Neural cell (in vitro differentiated cells): ENCODE measurements at regions not wholly inside any gene's neighbourhood (a gene's known extent, or its start where the extent isn't known, plus 50 kb on each side); places are given as distances from the start of the nearest gene placed in this dataset.

Experiments
- H2AFZ ChIP-seq: fragments of 200-600, 300-800 bp; sonication (generic), shearing (Covaris generic); 2 replicates; pipeline ENCODE4 v1.6.0; 2014; ENCODE audit warnings: low read depth, mild to moderate bottlenecking, antibody characterized with exemption, low read length, moderate library complexity
- H3F3A ChIP-seq: fragments of 200-600 bp; shearing (Covaris generic); 2 replicates; pipeline ENCODE4 v1.6.1; 2016; ENCODE audit warnings: mild to moderate bottlenecking, moderate library complexity, mixed read lengths, antibody characterized with exemption, low read length; ENCODE audit not compliant: insufficient read depth, poor library complexity, severe bottlenecking
- H3K27ac ChIP-seq: fragments of 200-600, 300-800 bp; sonication (generic), shearing (Covaris generic); 2 replicates; pipeline ENCODE4 v1.5.1; 2014; ENCODE audit warnings: mild to moderate bottlenecking, low read length, moderate library complexity
- H3K27me3 ChIP-seq: fragments of 300-800, 200-600 bp; sonication (generic), shearing (Covaris generic); 2 replicates; pipeline ENCODE4 v1.6.0; 2014; ENCODE audit warnings: mild to moderate bottlenecking, low read depth, low read length, moderate library complexity; ENCODE audit not compliant: insufficient read depth
- H3K36me3 ChIP-seq: fragments of 300-800, 200-600 bp; sonication (generic), shearing (Covaris generic); 2 replicates; pipeline ENCODE4 v1.5.1; 2014; ENCODE audit warnings: mild to moderate bottlenecking, antibody characterized with exemption, low read length, moderate library complexity; ENCODE audit not compliant: insufficient read depth
- H3K4me2 ChIP-seq: fragments of 300-800, 200-600 bp; sonication (generic), shearing (Covaris generic); 2 replicates; pipeline ENCODE4 v1.6.0; 2014; ENCODE audit warnings: mild to moderate bottlenecking, low read length
- H3K4me3 ChIP-seq: fragments of 300-800, 200-600 bp; sonication (generic), shearing (Covaris generic); 2 replicates; pipeline ENCODE4 v1.5.1; 2014; ENCODE audit warnings: mild to moderate bottlenecking, low read length, moderate library complexity
- H3K79me2 ChIP-seq: fragments of 200-600 bp; shearing (Covaris generic); replicated peaks from 2 replicates; pipeline ENCODE4 v1.6.0; 2014; ENCODE audit warnings: mild to moderate bottlenecking, low read length, moderate library complexity; ENCODE audit not compliant: insufficient read depth
- H3K9ac ChIP-seq: fragments of 300-800, 200-600 bp; sonication (generic), shearing (Covaris generic); 2 replicates; pipeline ENCODE4 v1.6.1; 2016; ENCODE audit warnings: mild to moderate bottlenecking, low read length, mixed read lengths
- H3K9me2 ChIP-seq: fragments of 200-600 bp; shearing (Covaris generic); 2 replicates; pipeline ENCODE4 v1.6.1; 2016; ENCODE audit warnings: mild to moderate bottlenecking, low read length, mixed read lengths; ENCODE audit not compliant: insufficient read depth
- H3K9me3 ChIP-seq: fragments of 200-600, 300-800 bp; sonication (generic), shearing (Covaris generic); 2 replicates; pipeline ENCODE4 v1.6.1; 2016; ENCODE audit warnings: mild to moderate bottlenecking, mixed run types, low read length, moderate library complexity, mixed read lengths
- H4K20me1 ChIP-seq: fragments of 200-600 bp; shearing (Covaris generic); 2 replicates; pipeline ENCODE4 v1.6.1; 2016; ENCODE audit warnings: mild to moderate bottlenecking, mixed run types; ENCODE audit not compliant: insufficient read depth
- EP300 ChIP-seq: fragments of 450-650 bp; conservative IDR thresholded peaks from 2 replicates; pipeline ENCODE4 v1.6.1; 2014; ENCODE audit warnings: antibody characterized with exemption, mild to moderate bottlenecking, moderate library complexity; ENCODE audit not compliant: poor library complexity, severe bottlenecking
- EZH2 ChIP-seq: fragments of 200-600, 300-800 bp; shearing (Covaris generic), sonication (generic); IDR thresholded peaks from 2 replicates; pipeline ENCODE4 v1.6.1; 2014; ENCODE audit warnings: antibody characterized with exemption, low read length, borderline replicate concordance, mild to moderate bottlenecking; ENCODE audit not compliant: insufficient read depth, poor library complexity, severe bottlenecking
- MXI1 ChIP-seq: fragments of 450-650 bp; conservative IDR thresholded peaks from 2 replicates; pipeline ENCODE4 v1.6.1; 2014; ENCODE audit warnings: antibody characterized with exemption, mild to moderate bottlenecking; ENCODE audit not compliant: poor library complexity, severe bottlenecking
- POLR2AphosphoS5 ChIP-seq: IDR thresholded peaks from 2 replicates; pipeline ENCODE4 v1.6.1; 2012
- RAD21 ChIP-seq: fragments of 450-650 bp; conservative IDR thresholded peaks from 2 replicates; pipeline ENCODE4 v1.6.1; 2014; ENCODE audit warnings: antibody characterized with exemption, mild to moderate bottlenecking, moderate library complexity
- SMC3 ChIP-seq: fragments of 450-650 bp; conservative IDR thresholded peaks from 2 replicates; pipeline ENCODE4 v1.6.1; 2014; ENCODE audit warnings: antibody characterized with exemption, mild to moderate bottlenecking, moderate library complexity; ENCODE audit not compliant: poor library complexity
- TAF1 ChIP-seq: IDR thresholded peaks from 2 replicates; pipeline ENCODE4 v1.6.1; 2012; ENCODE audit warnings: low read depth
- TF ChIP-seq, protein P1 (sequence below): fragments of 450-650 bp; IDR thresholded peaks from 2 replicates; pipeline ENCODE4 v1.5.1; 2014; ENCODE audit warnings: antibody characterized with exemption, mild to moderate bottlenecking, moderate library complexity; ENCODE audit not compliant: poor library complexity, severe bottlenecking
- TF ChIP-seq, protein P2 (sequence below): IDR thresholded peaks from 2 replicates; pipeline ENCODE4 v1.6.1; 2012; ENCODE audit warnings: borderline replicate concordance

GRCh38 chr15:47650564-47650963 is 66.7 kb upstream of the SEMA6D start:
- no peaks in the 10 kb centered on the region for H3K9me3 ChIP-seq
- peaks cover 4% of the 10 kb centered on the region for H4K20me1 ChIP-seq
- no peaks in the 10 kb centered on the region for H3K27me3 ChIP-seq
- H2AFZ ChIP-seq: no peak overlapping the region
- no peak overlapping the region for H3K27ac ChIP-seq
- H3F3A ChIP-seq: no peaks in the 10 kb centered on the region
- no peaks in the 10 kb centered on the region for H3K9me2 ChIP-seq
- no peak overlapping the region for H3K4me3 ChIP-seq
- H3K36me3 ChIP-seq: no peaks in the 10 kb centered on the region
- no peak overlapping the region for H3K4me2 ChIP-seq
- H3K79me2 ChIP-seq: no peaks in the 10 kb centered on the region
- H3K9ac ChIP-seq: no peak overlapping the region
- TF ChIP-seq SMC3 (no peak), MXI1 (no peak), EZH2 (no peak), POLR2AphosphoS5 (no peak), RAD21 (no peak), EP300 (no peak), TAF1 (no peak)
- TF ChIP-seq, protein P1, sequence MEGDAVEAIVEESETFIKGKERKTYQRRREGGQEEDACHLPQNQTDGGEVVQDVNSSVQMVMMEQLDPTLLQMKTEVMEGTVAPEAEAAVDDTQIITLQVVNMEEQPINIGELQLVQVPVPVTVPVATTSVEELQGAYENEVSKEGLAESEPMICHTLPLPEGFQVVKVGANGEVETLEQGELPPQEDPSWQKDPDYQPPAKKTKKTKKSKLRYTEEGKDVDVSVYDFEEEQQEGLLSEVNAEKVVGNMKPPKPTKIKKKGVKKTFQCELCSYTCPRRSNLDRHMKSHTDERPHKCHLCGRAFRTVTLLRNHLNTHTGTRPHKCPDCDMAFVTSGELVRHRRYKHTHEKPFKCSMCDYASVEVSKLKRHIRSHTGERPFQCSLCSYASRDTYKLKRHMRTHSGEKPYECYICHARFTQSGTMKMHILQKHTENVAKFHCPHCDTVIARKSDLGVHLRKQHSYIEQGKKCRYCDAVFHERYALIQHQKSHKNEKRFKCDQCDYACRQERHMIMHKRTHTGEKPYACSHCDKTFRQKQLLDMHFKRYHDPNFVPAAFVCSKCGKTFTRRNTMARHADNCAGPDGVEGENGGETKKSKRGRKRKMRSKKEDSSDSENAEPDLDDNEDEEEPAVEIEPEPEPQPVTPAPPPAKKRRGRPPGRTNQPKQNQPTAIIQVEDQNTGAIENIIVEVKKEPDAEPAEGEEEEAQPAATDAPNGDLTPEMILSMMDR: no peak
- TF ChIP-seq, protein P2, sequence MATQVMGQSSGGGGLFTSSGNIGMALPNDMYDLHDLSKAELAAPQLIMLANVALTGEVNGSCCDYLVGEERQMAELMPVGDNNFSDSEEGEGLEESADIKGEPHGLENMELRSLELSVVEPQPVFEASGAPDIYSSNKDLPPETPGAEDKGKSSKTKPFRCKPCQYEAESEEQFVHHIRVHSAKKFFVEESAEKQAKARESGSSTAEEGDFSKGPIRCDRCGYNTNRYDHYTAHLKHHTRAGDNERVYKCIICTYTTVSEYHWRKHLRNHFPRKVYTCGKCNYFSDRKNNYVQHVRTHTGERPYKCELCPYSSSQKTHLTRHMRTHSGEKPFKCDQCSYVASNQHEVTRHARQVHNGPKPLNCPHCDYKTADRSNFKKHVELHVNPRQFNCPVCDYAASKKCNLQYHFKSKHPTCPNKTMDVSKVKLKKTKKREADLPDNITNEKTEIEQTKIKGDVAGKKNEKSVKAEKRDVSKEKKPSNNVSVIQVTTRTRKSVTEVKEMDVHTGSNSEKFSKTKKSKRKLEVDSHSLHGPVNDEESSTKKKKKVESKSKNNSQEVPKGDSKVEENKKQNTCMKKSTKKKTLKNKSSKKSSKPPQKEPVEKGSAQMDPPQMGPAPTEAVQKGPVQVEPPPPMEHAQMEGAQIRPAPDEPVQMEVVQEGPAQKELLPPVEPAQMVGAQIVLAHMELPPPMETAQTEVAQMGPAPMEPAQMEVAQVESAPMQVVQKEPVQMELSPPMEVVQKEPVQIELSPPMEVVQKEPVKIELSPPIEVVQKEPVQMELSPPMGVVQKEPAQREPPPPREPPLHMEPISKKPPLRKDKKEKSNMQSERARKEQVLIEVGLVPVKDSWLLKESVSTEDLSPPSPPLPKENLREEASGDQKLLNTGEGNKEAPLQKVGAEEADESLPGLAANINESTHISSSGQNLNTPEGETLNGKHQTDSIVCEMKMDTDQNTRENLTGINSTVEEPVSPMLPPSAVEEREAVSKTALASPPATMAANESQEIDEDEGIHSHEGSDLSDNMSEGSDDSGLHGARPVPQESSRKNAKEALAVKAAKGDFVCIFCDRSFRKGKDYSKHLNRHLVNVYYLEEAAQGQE: no peak

DNA sequence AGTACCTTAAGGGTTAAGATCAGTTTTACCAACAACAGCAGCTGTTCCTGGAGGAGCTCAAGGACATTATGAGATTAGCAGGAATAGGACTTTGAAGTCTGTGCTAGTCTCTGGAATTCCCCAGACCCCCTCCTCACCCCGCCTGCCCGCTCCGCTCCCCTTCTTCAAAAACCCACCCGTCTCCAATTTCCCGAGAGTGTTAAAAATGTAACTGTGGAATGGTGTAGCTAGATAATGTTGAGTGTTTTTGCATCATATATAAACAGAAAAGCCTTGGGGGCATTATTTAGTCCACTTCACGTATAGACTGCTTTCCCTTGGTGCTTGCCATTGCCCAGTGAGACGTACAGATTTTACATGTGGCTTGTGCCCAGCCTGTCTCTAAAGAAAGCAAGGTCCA is 65.0 kb upstream of the SEMA6D start:
- Histone ChIP-seq H3K9me3 (no peaks in the 10 kb centered on the region), H3K9ac (no peak overlapping the region), H3K36me3 (no peaks in the 10 kb centered on the region), H3K79me2 (no peaks in the 10 kb centered on the region), H3F3A (no peaks in the 10 kb centered on the region), H4K20me1 (peaks cover 4% of the 10 kb centered on the region), H3K9me2 (no peaks in the 10 kb centered on the region), H3K27ac (no peak overlapping the region), H2AFZ (no peak overlapping the region), H3K4me3 (no peak overlapping the region), H3K4me2 (no peak overlapping the region), H3K27me3 (no peaks in the 10 kb centered on the region)
- no peak for TF ChIP-seq RAD21
- TF ChIP-seq, protein P2: no peak
- TF ChIP-seq, protein P1: no peak
- no peak for TF ChIP-seq EZH2
- no peak for TF ChIP-seq EP300
- no peak for TF ChIP-seq POLR2AphosphoS5
- no peak for TF ChIP-seq MXI1
- TF ChIP-seq SMC3: no peak
- no peak for TF ChIP-seq TAF1
